ENCODE measurements at regions not wholly inside any gene's neighbourhood (a gene's known extent, or its start where the extent isn't known, plus 50 kb on each side); places are given as distances from the start of the nearest gene placed in this dataset.

DNA sequence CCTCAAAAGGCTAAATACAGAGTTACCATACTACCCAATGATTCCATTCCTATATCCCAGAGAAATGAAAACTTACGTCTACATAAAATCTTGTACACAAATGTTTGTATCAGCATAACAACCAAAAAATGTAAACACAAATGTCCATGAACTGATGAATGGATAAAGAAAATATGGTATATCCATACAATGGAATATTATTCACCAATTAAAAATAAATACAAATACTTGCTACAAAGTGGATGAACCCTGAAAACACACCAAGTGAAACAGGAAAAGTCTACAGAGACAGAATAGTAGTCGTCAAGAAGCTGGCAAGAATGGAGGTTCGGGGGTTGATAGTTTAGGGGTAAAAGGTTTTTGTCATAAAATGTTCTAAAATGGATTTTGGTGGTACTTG is 54.0 kb upstream of the ANKRD28 start:
- intact Hi-C loops (cut with DNase I; ENCODE audit: low total_unique reads) = no loop called here
- 96 to 99% methylated on average over 3 of the region's 3 CpGs for whole genome bisulfite sequencing, 2 donors
- DNase-seq (ENCODE audit: low spot score in 2 of 2) = no peak
- no peak overlapping the region for H3K4me3 ChIP-seq (ENCODE audit: low read depth, poor library complexity, severe bottlenecking)
- no peak for TF ChIP-seq CTCF (IDR thresholded peaks at IDR 0.05)
- TF ChIP-seq POLR2A (IDR thresholded peaks at IDR 0.05) = no peak

GRCh38 chr3:15858547-15859506 is 61.0 kb upstream of the ANKRD28 start:
- H3K4me3 ChIP-seq (ENCODE audit: low read depth, poor library complexity, severe bottlenecking) = peak overlapping the region; percentile 94
- intact Hi-C loops (cut with DNase I; ENCODE audit: low total_unique reads) = no loop called here
- DNase-seq (ENCODE audit: low spot score in 2 of 2) = peak; percentile 17 to 84
- TF ChIP-seq POLR2A (IDR thresholded peaks at IDR 0.05) = no peak
- no peak for TF ChIP-seq CTCF (IDR thresholded peaks at IDR 0.05)
- WGBS, 2 donors = 9 to 11% methylated on average over 25 to 26 of the region's 70 CpGs

- peak overlapping the region; percentile 94 for H3K4me3 ChIP-seq (ENCODE audit: low read depth, poor library complexity, severe bottlenecking)
- intact Hi-C loops (cut with DNase I; ENCODE audit: low total_unique reads) = no loop called here
- 0 to 1% methylated on average over 53 to 61 of the region's 73 CpGs for WGBS, 2 donors
- TF ChIP-seq CTCF (IDR thresholded peaks at IDR 0.05) (no peak), POLR2A (IDR thresholded peaks at IDR 0.05) (no peak)
- DNase-seq (ENCODE audit: low spot score in 2 of 2) = peak; percentile 65 to 94
Measured at GRCh38 chr3:15859507-15860013, 61.8 kb upstream of the ANKRD28 start.

- peak overlapping the region; percentile 94 for H3K4me3 ChIP-seq (ENCODE audit: low read depth, poor library complexity, severe bottlenecking)
- no peak for TF ChIP-seq POLR2A (IDR thresholded peaks at IDR 0.05)
- no peak for TF ChIP-seq CTCF (IDR thresholded peaks at IDR 0.05)
- peak; percentile 23 to 89 for DNase-seq (ENCODE audit: low spot score in 2 of 2)
- intact Hi-C loops (cut with DNase I; ENCODE audit: low total_unique reads) = no loop called here
- 1 to 3% methylated on average over 46 to 55 of the region's 55 CpGs for WGBS, 2 donors
Measured at GRCh38 chr3:15860014-15860934, 62.5 kb upstream of the ANKRD28 start.

DNA sequence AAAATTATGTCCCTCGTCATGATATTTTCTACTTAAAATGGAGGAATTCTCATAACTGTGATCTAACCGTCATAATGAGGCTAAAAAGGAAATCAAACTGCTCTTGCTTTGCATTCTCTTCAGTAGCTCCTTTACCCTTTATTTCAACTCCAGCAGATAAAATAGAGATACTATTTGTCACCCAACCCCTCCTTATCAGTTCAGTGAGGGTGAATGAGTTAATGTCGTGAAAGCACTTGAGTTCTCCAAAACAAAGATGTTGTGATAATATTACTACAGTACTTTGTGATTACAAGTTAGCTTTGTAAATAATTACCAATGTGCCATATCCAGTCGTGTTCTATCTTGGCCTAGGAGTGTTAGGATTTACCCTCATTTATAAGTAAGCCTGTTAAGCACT is 63.4 kb upstream of the ANKRD28 start:
- intact Hi-C loops (cut with DNase I; ENCODE audit: low total_unique reads) = no loop called here
- WGBS, 2 donors = 46 to 62% methylated on average over 4 of the region's 4 CpGs
- no peak overlapping the region for H3K4me3 ChIP-seq (ENCODE audit: low read depth, poor library complexity, severe bottlenecking)
- DNase-seq (ENCODE audit: low spot score in 2 of 2) = no peak
- TF ChIP-seq POLR2A (IDR thresholded peaks at IDR 0.05) (no peak), CTCF (IDR thresholded peaks at IDR 0.05) (no peak)

All from lower leg skin (tissue), 4 donors.